HFFc6 (cell line): ENCODE measurements at regions not wholly inside any gene's neighbourhood (a gene's known extent, or its start where the extent isn't known, plus 50 kb on each side); places are given as distances from the start of the nearest gene placed in this dataset.
"Not testable (repeated sequence)": the region's sequence is repeated elsewhere in the genome, so short reads cannot be mapped to it uniquely, and the experiment has no call there.

Experiments used
- DNase-seq: peaks from one replicate; pipeline ENCODE4 v3.0.0-alpha.2; 2018
- H3K27ac Mint-ChIP-seq: 2 replicates; pipeline ENCODE4 v1.8.0; 2020; ENCODE audit warnings: mild to moderate bottlenecking, mixed read lengths
- H3K27me3 Mint-ChIP-seq: 2 replicates; pipeline ENCODE4 v1.8.0; 2021; ENCODE audit warnings: mild to moderate bottlenecking, moderate library complexity, mixed read lengths; ENCODE audit not compliant: insufficient read depth
- H3K36me3 Mint-ChIP-seq: 2 replicates; pipeline ENCODE4 v1.8.0; 2021; ENCODE audit warnings: low read depth, mixed read lengths
- H3K4me1 Mint-ChIP-seq: 2 replicates; pipeline ENCODE4 v1.8.0; 2020; ENCODE audit warnings: low read depth, mixed read lengths
- H3K4me3 Mint-ChIP-seq: 2 replicates; pipeline ENCODE4 v1.8.0; 2020; ENCODE audit warnings: mild to moderate bottlenecking, moderate library complexity, mixed read lengths
- H3K9me3 Mint-ChIP-seq: 2 replicates; pipeline ENCODE4 v1.8.0; 2020; ENCODE audit warnings: mild to moderate bottlenecking, mixed read lengths
- TF ChIP-seq, protein P1 (sequence below): fragments of 200-600 bp; sonication (generic); IDR thresholded peaks from 2 replicates; pipeline ENCODE4 v1.5.0; 2021; ENCODE audit warnings: antibody characterized with exemption, mild to moderate bottlenecking

DNA sequence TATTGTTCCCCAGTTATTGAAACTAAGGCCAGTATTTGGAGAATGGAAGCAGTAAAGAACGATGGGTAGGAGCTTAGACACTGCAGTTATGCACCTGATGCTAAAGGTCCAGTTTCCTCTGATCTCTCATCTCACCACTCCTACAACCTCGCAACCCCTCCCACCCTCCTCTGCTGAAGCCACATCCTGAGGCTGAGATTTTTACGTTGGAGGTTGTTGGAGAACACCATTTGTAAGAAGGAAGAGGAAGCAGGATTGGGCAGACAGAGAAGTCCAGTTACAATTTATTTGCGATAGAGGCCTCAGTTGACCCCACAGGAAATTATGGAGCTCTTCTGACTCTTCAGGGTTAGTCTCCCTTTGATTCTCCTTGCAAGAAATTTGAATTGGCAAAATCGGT is 54.3 kb upstream of the NDUFV2 start:
- H3K27ac Mint-ChIP-seq, result no peak overlapping the region
- H3K9me3 Mint-ChIP-seq, result peaks cover 39% of the 10 kb centered on the region
- peaks cover 34% of the 10 kb centered on the region for H3K36me3 Mint-ChIP-seq
- no peaks in the 10 kb centered on the region; the same call in 1 of the 2 replicates for H3K27me3 Mint-ChIP-seq
- peaks cover 11% of the 10 kb centered on the region for H3K4me1 Mint-ChIP-seq
- no peak for DNase-seq
- TF ChIP-seq, protein P1, sequence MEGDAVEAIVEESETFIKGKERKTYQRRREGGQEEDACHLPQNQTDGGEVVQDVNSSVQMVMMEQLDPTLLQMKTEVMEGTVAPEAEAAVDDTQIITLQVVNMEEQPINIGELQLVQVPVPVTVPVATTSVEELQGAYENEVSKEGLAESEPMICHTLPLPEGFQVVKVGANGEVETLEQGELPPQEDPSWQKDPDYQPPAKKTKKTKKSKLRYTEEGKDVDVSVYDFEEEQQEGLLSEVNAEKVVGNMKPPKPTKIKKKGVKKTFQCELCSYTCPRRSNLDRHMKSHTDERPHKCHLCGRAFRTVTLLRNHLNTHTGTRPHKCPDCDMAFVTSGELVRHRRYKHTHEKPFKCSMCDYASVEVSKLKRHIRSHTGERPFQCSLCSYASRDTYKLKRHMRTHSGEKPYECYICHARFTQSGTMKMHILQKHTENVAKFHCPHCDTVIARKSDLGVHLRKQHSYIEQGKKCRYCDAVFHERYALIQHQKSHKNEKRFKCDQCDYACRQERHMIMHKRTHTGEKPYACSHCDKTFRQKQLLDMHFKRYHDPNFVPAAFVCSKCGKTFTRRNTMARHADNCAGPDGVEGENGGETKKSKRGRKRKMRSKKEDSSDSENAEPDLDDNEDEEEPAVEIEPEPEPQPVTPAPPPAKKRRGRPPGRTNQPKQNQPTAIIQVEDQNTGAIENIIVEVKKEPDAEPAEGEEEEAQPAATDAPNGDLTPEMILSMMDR, result no peak
- no peak overlapping the region for H3K4me3 Mint-ChIP-seq

DNA sequence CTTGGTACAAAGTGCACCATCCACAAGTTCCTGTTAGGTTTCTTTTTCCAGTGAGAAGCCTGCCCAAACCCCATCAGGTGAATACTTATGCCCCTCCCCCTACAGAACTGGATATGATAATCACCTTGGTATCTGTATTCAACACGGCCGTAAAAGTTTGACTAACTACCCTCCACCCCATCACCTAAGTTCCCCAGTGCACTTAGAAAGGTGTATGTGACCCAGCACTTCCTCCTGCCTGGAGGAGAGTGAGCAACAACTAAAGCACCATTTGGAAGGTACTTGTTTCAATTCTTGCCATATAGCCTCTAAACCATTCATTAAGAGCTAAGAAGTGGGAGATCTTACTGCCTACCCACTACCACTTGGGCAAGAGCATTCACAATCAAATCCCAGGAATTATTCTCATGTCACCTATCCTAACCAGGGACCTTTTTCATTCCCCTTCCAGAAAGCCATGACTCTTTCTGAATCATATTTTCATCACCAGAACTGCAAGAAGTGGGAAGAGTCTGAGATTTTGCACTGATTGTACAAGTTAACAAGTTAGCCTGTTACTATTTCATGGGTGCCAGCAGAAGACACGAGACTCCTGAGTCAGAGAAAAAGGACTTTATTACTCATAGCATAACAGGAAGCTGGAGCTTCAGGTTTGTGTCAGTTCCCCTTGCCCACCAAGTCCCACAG is 53.5 kb upstream of the NDUFV2 start:
- Mint-ChIP-seq H3K36me3 (peaks cover 34% of the 10 kb centered on the region), H3K27ac (peak overlapping the region; percentile 23; the same call in 1 of the 2 replicates), H3K4me3 (no peak overlapping the region), H3K9me3 (peaks cover 39% of the 10 kb centered on the region), H3K4me1 (peaks cover 11% of the 10 kb centered on the region), H3K27me3 (no peaks in the 10 kb centered on the region; the same call in 1 of the 2 replicates)
- peak; percentile 39 for DNase-seq
- TF ChIP-seq, protein P1, result no peak

DNA sequence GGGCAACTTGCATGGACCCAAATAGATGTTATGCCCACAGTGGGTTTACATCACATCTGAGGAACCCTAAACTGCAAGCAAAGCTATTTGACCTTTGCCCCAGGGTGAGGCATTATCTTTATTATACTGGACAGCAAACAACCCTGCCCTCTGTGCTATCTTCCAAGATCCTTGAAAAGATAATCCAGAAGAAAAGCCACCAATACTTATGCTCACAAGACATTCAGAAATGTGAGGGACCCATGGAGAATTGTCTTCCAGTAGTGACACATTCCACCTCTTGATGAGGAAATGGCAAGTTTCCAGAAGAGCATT is 53.0 kb upstream of the NDUFV2 start:
- Mint-ChIP-seq H3K27me3 (no peaks in the 10 kb centered on the region; the same call in 1 of the 2 replicates), H3K27ac (no peak overlapping the region; the same call in 1 of the 2 replicates), H3K36me3 (peaks cover 34% of the 10 kb centered on the region), H3K9me3 (peaks cover 39% of the 10 kb centered on the region), H3K4me3 (no peak overlapping the region), H3K4me1 (peaks cover 11% of the 10 kb centered on the region)
- TF ChIP-seq, protein P1, result no peak
- DNase-seq, result no peak

DNA sequence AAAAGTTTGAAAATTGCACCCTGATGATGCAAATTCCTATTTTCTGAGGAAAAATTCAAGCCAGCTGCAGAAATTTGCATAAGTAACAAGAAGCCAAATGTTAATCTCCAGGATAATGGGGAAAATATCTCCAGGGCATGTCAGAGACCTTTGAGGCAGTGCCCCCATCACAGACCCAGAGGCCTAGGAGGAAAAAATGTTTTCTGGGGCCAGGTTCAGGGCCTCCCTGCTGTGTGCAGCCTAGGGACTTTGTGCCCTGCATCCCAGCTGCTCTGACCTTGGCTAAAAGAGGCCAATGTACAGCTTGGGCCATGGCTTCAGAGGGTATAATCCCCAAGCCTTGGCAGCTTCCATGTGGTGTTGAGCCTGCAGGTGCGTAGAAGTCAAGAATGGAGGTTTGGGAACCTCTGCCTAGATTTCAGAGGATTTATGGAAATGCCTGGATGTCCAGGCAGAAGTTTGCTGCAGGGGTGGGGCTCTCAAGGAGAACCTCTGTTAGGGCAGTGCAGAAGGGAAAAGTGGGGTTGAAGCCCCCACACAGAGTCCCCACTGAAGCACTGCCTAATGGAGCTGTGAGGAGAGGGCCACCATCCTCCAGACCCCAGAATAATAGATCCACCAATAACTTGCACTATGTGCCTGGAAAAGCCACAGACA is 51.7 kb upstream of the NDUFV2 start:
- not testable (repeated sequence) for DNase-seq, H3K27ac Mint-ChIP-seq, H3K4me3 Mint-ChIP-seq, H3K27me3 Mint-ChIP-seq
- Mint-ChIP-seq H3K9me3 (peaks cover 39% of the 10 kb centered on the region), H3K36me3 (peaks cover 34% of the 10 kb centered on the region), H3K4me1 (peaks cover 22% of the 10 kb centered on the region)
